Nucleus accumbens (tissue), 56 donors: ENCODE measurements at regions not wholly inside any gene's neighbourhood (a gene's known extent, or its start where the extent isn't known, plus 50 kb on each side); places are given as distances from the start of the nearest gene placed in this dataset.

Source experiments
- DNase-seq, 56 donors: peaks; one replicate each; lab custom pipeline; 2025; lab: John Stamatoyannopoulos, UW

GRCh38 chr20:11217326-11218172 is 543.8 kb upstream of the JAG1 start:
- no peak for DNase-seq

- DNase-seq = no peak
Observed at GRCh38 chr20:11218173-11218680, 544.4 kb upstream of the JAG1 start.

GRCh38 chr20:11219192-11219591 is 545.4 kb upstream of the JAG1 start:
- DNase-seq = no peak

- no peak for DNase-seq
Observed at GRCh38 chr20:11221046-11221445, 547.2 kb upstream of the JAG1 start.

- DNase-seq = no peak
Observed at GRCh38 chr20:11222243-11222642, 548.4 kb upstream of the JAG1 start.

- no peak for DNase-seq
Observed at GRCh38 chr20:11227602-11228001, 553.8 kb upstream of the JAG1 start.

- DNase-seq = peak in 9 of 56 donors; percentile 2 to 64 (median 18)
Observed at GRCh38 chr20:11229772-11230171, 556.0 kb upstream of the JAG1 start.

GRCh38 chr20:11230999-11231398 is 557.2 kb upstream of the JAG1 start:
- DNase-seq = no peak

- DNase-seq = peak in 26 of 56 donors; percentile 7 to 63 (median 28)
Observed at GRCh38 chr20:11231742-11232648, 558.2 kb upstream of the JAG1 start.

GRCh38 chr20:11232896-11233295 is 559.1 kb upstream of the JAG1 start:
- no peak for DNase-seq

- DNase-seq = no peak
Observed at GRCh38 chr20:11234181-11234580, 560.4 kb upstream of the JAG1 start.

- no peak for DNase-seq
Observed at GRCh38 chr20:11234608-11235007, 560.8 kb upstream of the JAG1 start.

GRCh38 chr20:11235058-11235457 is 561.3 kb upstream of the JAG1 start:
- DNase-seq = no peak

GRCh38 chr20:11242320-11242719 is 568.5 kb upstream of the JAG1 start:
- DNase-seq = no peak

GRCh38 chr20:11245431-11245830 is 571.6 kb upstream of the JAG1 start:
- no peak for DNase-seq

GRCh38 chr20:11246251-11246775 is 572.5 kb upstream of the JAG1 start:
- DNase-seq = no peak

GRCh38 chr20:11247046-11248010 is 573.5 kb upstream of the JAG1 start:
- no peak for DNase-seq

- no peak for DNase-seq
Observed at GRCh38 chr20:11248011-11248409, 574.2 kb upstream of the JAG1 start.

- DNase-seq = peak in 15 of 56 donors; percentile 6 to 42 (median 22)
Observed at GRCh38 chr20:11248687-11249638, 575.2 kb upstream of the JAG1 start.
